Tibial nerve (tissue), 3 donors: ENCODE measurements at regions not wholly inside any gene's neighbourhood (a gene's known extent, or its start where the extent isn't known, plus 50 kb on each side); places are given as distances from the start of the nearest gene placed in this dataset.

Experiments used
- CTCF ChIP-seq, 5 experiments: fragments of 200-600 bp in 3 of 5; fragments of 450-650 bp in 2 of 5; sonication (generic) in 3 of 5; IDR thresholded peaks; one replicate each; pipeline ENCODE4 v1.5.1; 2016 to 2019; ENCODE audit warnings: antibody characterized with exemption in 5 of 5, mild to moderate bottlenecking in 3 of 5, moderate library complexity in 2 of 5
- POLR2A ChIP-seq, 2 donors: fragments of 450-650 bp; IDR thresholded peaks; one replicate each; pipeline ENCODE4 v1.6.1; 2017; ENCODE audit warnings: antibody characterized with exemption in 2 of 2, mild to moderate bottlenecking in 2 of 2, moderate library complexity in 2 of 2

- TF ChIP-seq CTCF (IDR thresholded peaks at IDR 0.05) (no peak), POLR2A (IDR thresholded peaks at IDR 0.05) (no peak)
These were observed 96.5 kb upstream of the TCEAL2 start for GRCh38 chrX:102029026-102029425.
